Neural progenitor cell (in vitro differentiated cells): ENCODE measurements at regions not wholly inside any gene's neighbourhood (a gene's known extent, or its start where the extent isn't known, plus 50 kb on each side); places are given as distances from the start of the nearest gene placed in this dataset.

Source experiments
- DNase-seq: peaks from one replicate; pipeline ENCODE4 v3.0.0-alpha.2; 2016; ENCODE audit warnings: low spot score
- H2AFZ ChIP-seq: fragments of 200-600 bp; sonication (generic); replicated peaks from 2 replicates; pipeline ENCODE4 v1.6.1; 2016; ENCODE audit warnings: antibody characterized with exemption
- H3F3A ChIP-seq: fragments of 200-600 bp; sonication (generic); 2 replicates; pipeline ENCODE4 v1.6.1; 2016; ENCODE audit warnings: antibody characterized with exemption, low read depth
- H3K27ac ChIP-seq: fragments of 200-600 bp; sonication (generic); 2 replicates; pipeline ENCODE4 v1.5.1; 2016; ENCODE audit warnings: mild to moderate bottlenecking
- H3K27me3 ChIP-seq: fragments of 200-600 bp; sonication (generic); 2 replicates; pipeline ENCODE4 v1.6.1; 2016; ENCODE audit warnings: mild to moderate bottlenecking, moderate library complexity
- H3K36me3 ChIP-seq: fragments of 200-600 bp; sonication (generic); 2 replicates; pipeline ENCODE4 v1.5.1; 2016
- H3K4me1 ChIP-seq: fragments of 200-600 bp; sonication (generic); 2 replicates; pipeline ENCODE4 v1.6.1; 2016; ENCODE audit warnings: mixed run types
- H3K4me2 ChIP-seq: fragments of 200-600 bp; sonication (generic); 2 replicates; pipeline ENCODE4 v1.6.1; 2016
- H3K4me3 ChIP-seq: fragments of 200-600 bp; sonication (generic); 2 replicates; pipeline ENCODE4 v1.5.1; 2016
- H3K79me2 ChIP-seq: fragments of 200-600 bp; sonication (generic); 2 replicates; pipeline ENCODE4 v1.6.1; 2016; ENCODE audit warnings: low read depth
- H3K9ac ChIP-seq: fragments of 200-600 bp; sonication (generic); 2 replicates; pipeline ENCODE4 v1.6.1; 2016
- H3K9me3 ChIP-seq: fragments of 200-600 bp; sonication (generic); 2 replicates; pipeline ENCODE4 v1.5.1; 2016; ENCODE audit warnings: low read depth
- H4K20me1 ChIP-seq: fragments of 200-600 bp; sonication (generic); 2 replicates; pipeline ENCODE4 v1.6.1; 2016; ENCODE audit warnings: low read depth
- H3K27ac Mint-ChIP-seq: 3 replicates; pipeline ENCODE4 v1.8.0; 2021; ENCODE audit warnings: mixed read lengths
- H3K27me3 Mint-ChIP-seq: 2 replicates; pipeline ENCODE4 v1.8.0; 2022; ENCODE audit warnings: low read depth, mild to moderate bottlenecking, inconsistent platforms, moderate library complexity, mixed read lengths; ENCODE audit not compliant: insufficient read depth
- H3K36me3 Mint-ChIP-seq: 3 replicates; pipeline ENCODE4 v1.8.0; 2021; ENCODE audit warnings: mixed read lengths
- H3K4me1 Mint-ChIP-seq: 3 replicates; pipeline ENCODE4 v1.8.0; 2021; ENCODE audit warnings: mixed read lengths
- H3K4me3 Mint-ChIP-seq: 3 replicates; pipeline ENCODE4 v1.8.0; 2021; ENCODE audit warnings: mild to moderate bottlenecking, moderate library complexity, mixed read lengths
- H3K9me3 Mint-ChIP-seq: 3 replicates; pipeline ENCODE4 v1.8.0; 2020; ENCODE audit warnings: mixed read lengths
- EZH2 ChIP-seq: fragments of 200-600 bp; sonication (generic); IDR thresholded peaks from 2 replicates; pipeline ENCODE4 v1.6.1; 2017; ENCODE audit warnings: antibody characterized with exemption, mild to moderate bottlenecking, moderate library complexity
- EZH2phosphoT487 ChIP-seq: fragments of 200-600 bp; sonication (generic); IDR thresholded peaks from 2 replicates; pipeline ENCODE4 v1.6.1; 2017; ENCODE audit warnings: antibody characterized with exemption
- TF ChIP-seq, protein P1 (sequence below): fragments of 200-600 bp; sonication (generic); IDR thresholded peaks from 2 replicates; pipeline ENCODE4 v1.5.1; 2017; ENCODE audit warnings: antibody characterized with exemption, mild to moderate bottlenecking

DNA sequence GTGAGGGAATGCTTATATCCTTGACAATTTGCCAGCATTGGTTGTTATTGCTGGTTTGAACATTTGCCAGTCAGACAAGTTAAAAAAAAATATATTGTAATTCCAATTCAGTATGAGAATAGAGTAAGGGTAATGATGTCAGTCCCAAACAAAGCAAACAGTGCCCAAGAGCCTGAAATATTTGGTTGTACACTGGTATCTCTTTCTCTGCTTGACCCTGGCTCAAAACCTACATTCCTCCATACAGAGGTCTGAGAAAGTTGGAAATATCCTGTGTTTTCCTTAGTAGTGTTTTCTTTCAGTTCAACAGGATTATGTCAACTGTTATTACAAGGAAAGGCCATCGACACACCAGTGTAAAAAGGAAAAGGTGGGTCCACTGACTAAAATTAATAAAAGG is 145.6 kb downstream of the MRPL39 start:
- Histone ChIP-seq H2AFZ (no peak overlapping the region), H3K27me3 (no peaks in the 10 kb centered on the region), H3K9ac (no peak overlapping the region), H3K4me3 (no peak overlapping the region), H3K9me3 (no peaks in the 10 kb centered on the region), H3K4me1 (no peaks in the 10 kb centered on the region), H3K27ac (no peak overlapping the region), H3F3A (no peaks in the 10 kb centered on the region), H3K79me2 (no peaks in the 10 kb centered on the region), H4K20me1 (no peaks in the 10 kb centered on the region), H3K4me2 (no peak overlapping the region), H3K36me3 (no peaks in the 10 kb centered on the region)
- Mint-ChIP-seq H3K36me3 (no peaks in the 10 kb centered on the region), H3K4me1 (no peaks in the 10 kb centered on the region), H3K4me3 (no peak overlapping the region), H3K9me3 (no peaks in the 10 kb centered on the region), H3K27ac (no peak overlapping the region), H3K27me3 (no peaks in the 10 kb centered on the region)
- no peak for DNase-seq
- TF ChIP-seq, protein P1, sequence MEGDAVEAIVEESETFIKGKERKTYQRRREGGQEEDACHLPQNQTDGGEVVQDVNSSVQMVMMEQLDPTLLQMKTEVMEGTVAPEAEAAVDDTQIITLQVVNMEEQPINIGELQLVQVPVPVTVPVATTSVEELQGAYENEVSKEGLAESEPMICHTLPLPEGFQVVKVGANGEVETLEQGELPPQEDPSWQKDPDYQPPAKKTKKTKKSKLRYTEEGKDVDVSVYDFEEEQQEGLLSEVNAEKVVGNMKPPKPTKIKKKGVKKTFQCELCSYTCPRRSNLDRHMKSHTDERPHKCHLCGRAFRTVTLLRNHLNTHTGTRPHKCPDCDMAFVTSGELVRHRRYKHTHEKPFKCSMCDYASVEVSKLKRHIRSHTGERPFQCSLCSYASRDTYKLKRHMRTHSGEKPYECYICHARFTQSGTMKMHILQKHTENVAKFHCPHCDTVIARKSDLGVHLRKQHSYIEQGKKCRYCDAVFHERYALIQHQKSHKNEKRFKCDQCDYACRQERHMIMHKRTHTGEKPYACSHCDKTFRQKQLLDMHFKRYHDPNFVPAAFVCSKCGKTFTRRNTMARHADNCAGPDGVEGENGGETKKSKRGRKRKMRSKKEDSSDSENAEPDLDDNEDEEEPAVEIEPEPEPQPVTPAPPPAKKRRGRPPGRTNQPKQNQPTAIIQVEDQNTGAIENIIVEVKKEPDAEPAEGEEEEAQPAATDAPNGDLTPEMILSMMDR: no peak
- TF ChIP-seq EZH2: no peak
- TF ChIP-seq EZH2phosphoT487: no peak

DNA sequence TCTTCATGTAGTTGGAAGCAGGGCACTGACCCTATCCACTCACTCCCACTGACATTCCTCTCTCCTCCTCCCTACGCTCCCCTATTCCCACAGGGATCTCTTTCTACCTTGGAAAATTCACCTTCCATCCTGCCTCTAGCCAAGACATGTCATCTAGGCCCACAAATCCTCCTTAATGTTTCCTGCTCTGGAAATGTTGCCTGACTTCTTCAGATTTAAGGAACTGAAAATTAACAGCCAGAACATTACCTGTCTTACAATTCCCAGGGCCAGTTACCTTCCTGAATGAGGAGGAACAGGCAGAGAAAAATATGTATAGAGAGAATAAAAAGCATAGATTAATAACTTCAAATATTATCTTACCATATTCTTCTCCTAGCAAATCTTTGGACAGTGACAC is 147.3 kb downstream of the MRPL39 start:
- no peaks in the 10 kb centered on the region for H3K27me3 ChIP-seq
- H3K79me2 ChIP-seq: no peaks in the 10 kb centered on the region
- no peak overlapping the region for H3K9ac ChIP-seq
- H3K4me1 Mint-ChIP-seq: no peaks in the 10 kb centered on the region
- no peaks in the 10 kb centered on the region for H3K9me3 Mint-ChIP-seq
- H3K9me3 ChIP-seq: no peaks in the 10 kb centered on the region
- DNase-seq: no peak
- H3K4me3 Mint-ChIP-seq: no peak overlapping the region
- H4K20me1 ChIP-seq: no peaks in the 10 kb centered on the region
- no peaks in the 10 kb centered on the region for H3K36me3 Mint-ChIP-seq
- H3K36me3 ChIP-seq: no peaks in the 10 kb centered on the region
- TF ChIP-seq, protein P1: no peak
- TF ChIP-seq EZH2: no peak
- no peak for TF ChIP-seq EZH2phosphoT487
- H3K27ac Mint-ChIP-seq: no peak overlapping the region
- no peak overlapping the region for H3K4me2 ChIP-seq
- H3K27me3 Mint-ChIP-seq: no peaks in the 10 kb centered on the region
- H3K4me3 ChIP-seq: no peak overlapping the region
- H3K27ac ChIP-seq: no peak overlapping the region
- H2AFZ ChIP-seq: no peak overlapping the region
- H3K4me1 ChIP-seq: no peaks in the 10 kb centered on the region
- H3F3A ChIP-seq: no peaks in the 10 kb centered on the region

DNA sequence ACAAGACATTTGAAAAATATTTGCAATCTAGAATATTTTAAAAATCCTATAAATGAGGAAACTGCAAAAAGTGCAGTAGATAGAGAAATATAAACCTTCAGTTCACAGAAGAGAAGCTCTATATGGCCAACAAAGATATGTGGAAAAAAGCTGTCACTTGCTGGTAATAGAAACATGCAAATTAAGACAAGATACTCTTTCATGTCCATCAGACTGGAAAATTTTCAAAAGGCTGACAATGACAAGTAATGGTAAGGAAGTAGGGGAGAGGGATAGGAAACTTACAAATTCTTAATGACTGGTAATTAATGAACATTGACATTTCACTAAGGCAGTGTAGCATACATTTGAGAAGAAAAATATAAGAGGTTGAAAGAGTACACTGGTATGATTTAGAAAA is 147.9 kb downstream of the MRPL39 start:
- no peaks in the 10 kb centered on the region for H4K20me1 ChIP-seq
- Mint-ChIP-seq H3K36me3 (no peaks in the 10 kb centered on the region), H3K9me3 (no peaks in the 10 kb centered on the region), H3K27me3 (no peaks in the 10 kb centered on the region), H3K4me3 (no peak overlapping the region), H3K4me1 (no peaks in the 10 kb centered on the region), H3K27ac (no peak overlapping the region)
- H3K9me3 ChIP-seq: no peaks in the 10 kb centered on the region
- no peaks in the 10 kb centered on the region for H3K27me3 ChIP-seq
- no peak overlapping the region for H3K27ac ChIP-seq
- no peak overlapping the region for H3K4me2 ChIP-seq
- no peaks in the 10 kb centered on the region for H3F3A ChIP-seq
- no peak overlapping the region for H3K4me3 ChIP-seq
- H3K4me1 ChIP-seq: no peaks in the 10 kb centered on the region
- TF ChIP-seq, protein P1: no peak
- no peak for TF ChIP-seq EZH2
- no peaks in the 10 kb centered on the region for H3K36me3 ChIP-seq
- H2AFZ ChIP-seq: no peak overlapping the region
- H3K9ac ChIP-seq: no peak overlapping the region
- DNase-seq: no peak
- no peaks in the 10 kb centered on the region for H3K79me2 ChIP-seq

DNA sequence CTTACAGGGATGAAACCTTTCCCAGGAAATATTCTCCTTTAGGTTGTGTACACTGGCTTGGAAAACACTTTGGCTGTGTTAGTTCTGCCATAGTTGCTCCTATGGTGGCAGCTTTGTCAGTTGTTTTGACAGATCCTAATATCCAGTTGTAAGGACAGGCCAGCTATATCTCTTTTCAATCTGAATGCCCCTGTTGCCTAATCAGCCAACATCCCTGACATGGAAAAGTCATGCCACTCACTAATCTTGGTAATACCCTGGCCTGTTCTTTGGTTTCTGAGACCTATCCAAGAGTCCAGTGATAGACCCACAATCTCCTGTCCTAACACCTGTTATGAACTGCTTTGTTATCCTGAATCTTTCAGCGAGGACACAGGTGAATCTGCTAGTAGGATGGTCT is 148.8 kb downstream of the MRPL39 start:
- Histone ChIP-seq H2AFZ (no peak overlapping the region), H3K4me2 (no peak overlapping the region), H3K79me2 (no peaks in the 10 kb centered on the region), H3K27ac (no peak overlapping the region), H4K20me1 (no peaks in the 10 kb centered on the region), H3K36me3 (no peaks in the 10 kb centered on the region), H3F3A (no peaks in the 10 kb centered on the region), H3K9me3 (no peaks in the 10 kb centered on the region), H3K4me3 (no peak overlapping the region), H3K27me3 (no peaks in the 10 kb centered on the region), H3K9ac (no peak overlapping the region), H3K4me1 (no peaks in the 10 kb centered on the region)
- H3K36me3 Mint-ChIP-seq: no peaks in the 10 kb centered on the region
- H3K4me3 Mint-ChIP-seq: no peak overlapping the region
- TF ChIP-seq, protein P1: no peak
- no peak for TF ChIP-seq EZH2phosphoT487
- TF ChIP-seq EZH2: no peak
- H3K27me3 Mint-ChIP-seq: no peaks in the 10 kb centered on the region
- H3K9me3 Mint-ChIP-seq: no peaks in the 10 kb centered on the region
- no peaks in the 10 kb centered on the region for H3K4me1 Mint-ChIP-seq
- H3K27ac Mint-ChIP-seq: no peak overlapping the region
- no peak for DNase-seq
